Psoas muscle (tissue), 7 donors: ENCODE measurements at regions not wholly inside any gene's neighbourhood (a gene's known extent, or its start where the extent isn't known, plus 50 kb on each side); places are given as distances from the start of the nearest gene placed in this dataset.

ENCODE experiments used
- ATAC-seq, 4 donors: fragments of 200-7000 bp; cut with Tn5 transposase; one replicate each; pipeline ENCODE4 v1.9.1; 2020; ENCODE audit warnings: moderate library complexity in 3 of 4, mild to moderate bottlenecking in 2 of 4
- DNase-seq, 2 donors: peaks; one replicate each; pipeline ENCODE4 v3.0.0-alpha.2; 2020
- H3K27ac ChIP-seq: fragments of 200-600 bp; one replicate; pipeline ENCODE4 v1.8.0; 2022
- H3K27me3 ChIP-seq, 3 donors: fragments of 200-600 bp in 1 of 3; one replicate each; pipeline versions ENCODE4 v1.6.1 to v1.8.0; 2013 to 2022; ENCODE audit warnings: low read length in 2 of 3, mild to moderate bottlenecking in 2 of 3, moderate library complexity in 1 of 3; ENCODE audit not compliant: insufficient read depth in 3 of 3
- H3K36me3 ChIP-seq, 2 donors: fragments of 200-600 bp in 1 of 2; one replicate each; pipeline versions ENCODE4 v1.6.1 to v1.8.0; 2013 to 2022; ENCODE audit warnings: low read depth in 1 of 2, mild to moderate bottlenecking in 1 of 2, moderate library complexity in 1 of 2; ENCODE audit not compliant: insufficient read depth in 1 of 2
- H3K4me1 ChIP-seq: fragments of 200-600 bp; one replicate; pipeline ENCODE4 v1.8.0; 2022
- H3K4me3 ChIP-seq: fragments of 200-600 bp; one replicate; pipeline ENCODE4 v1.8.0; 2022; ENCODE audit warnings: mild to moderate bottlenecking
- H3K9me3 ChIP-seq: fragments of 200-600 bp; one replicate; pipeline ENCODE4 v1.8.0; 2022
- WGBS, 3 donors: extraction: QIAGEN DNeasy Blood & Tissue Kit; methylation state at CpG; one replicate each; pipeline versions ENCODE4 v1.1.6 to v1.1.7; 2013; 5-methylcytosine and 5-hydroxymethylcytosine counted together
- intact Hi-C, 2 donors: fragments of 100-400 bp; cut with DNase I; formaldehyde crosslinking; loops; one replicate each; pipeline versions ENCODE4 v1.11.0 to v1.14.2; 2022
- TF ChIP-seq, protein P1 (sequence below): fragments of 200-600 bp; IDR thresholded peaks from one replicate; pipeline ENCODE4 v1.8.0; 2022; ENCODE audit warnings: antibody characterized with exemption
- donor health status: healthy with polysubstance abuse.
- donor health status: DM: no; HTN: no; CAD: no; lungs with moderate emphysema.
- donor health status: Bipolar disorder and iron deficiency.
- donor health status: healthy.
- donor health status: DM: yes; HTN: yes; CAD: no.
- donor health status: DM: no; HTN: no; CAD: no.
- donor health status: DM: yes; HTN: yes; CAD: no.

DNA sequence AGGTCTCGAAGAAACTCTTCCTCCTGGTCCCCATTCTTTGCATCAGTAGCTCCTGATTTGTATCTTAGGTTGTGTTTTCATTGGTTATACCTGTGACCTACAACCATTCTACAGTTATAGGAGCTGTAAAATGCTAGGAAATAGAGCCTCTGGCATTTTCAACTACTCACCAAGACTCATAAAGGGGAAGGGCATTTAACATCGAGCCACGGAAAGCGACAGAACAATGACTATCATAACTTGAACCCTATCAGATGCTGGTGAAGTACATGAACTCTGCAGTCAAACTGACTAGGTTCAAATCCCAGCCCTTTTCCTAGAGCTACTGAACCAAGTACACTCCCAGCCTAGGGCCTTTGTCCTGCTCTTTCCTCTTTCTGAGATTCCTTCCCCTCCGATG lies 588.0 kb downstream of the SOX6 start:
- TF ChIP-seq, protein P1, sequence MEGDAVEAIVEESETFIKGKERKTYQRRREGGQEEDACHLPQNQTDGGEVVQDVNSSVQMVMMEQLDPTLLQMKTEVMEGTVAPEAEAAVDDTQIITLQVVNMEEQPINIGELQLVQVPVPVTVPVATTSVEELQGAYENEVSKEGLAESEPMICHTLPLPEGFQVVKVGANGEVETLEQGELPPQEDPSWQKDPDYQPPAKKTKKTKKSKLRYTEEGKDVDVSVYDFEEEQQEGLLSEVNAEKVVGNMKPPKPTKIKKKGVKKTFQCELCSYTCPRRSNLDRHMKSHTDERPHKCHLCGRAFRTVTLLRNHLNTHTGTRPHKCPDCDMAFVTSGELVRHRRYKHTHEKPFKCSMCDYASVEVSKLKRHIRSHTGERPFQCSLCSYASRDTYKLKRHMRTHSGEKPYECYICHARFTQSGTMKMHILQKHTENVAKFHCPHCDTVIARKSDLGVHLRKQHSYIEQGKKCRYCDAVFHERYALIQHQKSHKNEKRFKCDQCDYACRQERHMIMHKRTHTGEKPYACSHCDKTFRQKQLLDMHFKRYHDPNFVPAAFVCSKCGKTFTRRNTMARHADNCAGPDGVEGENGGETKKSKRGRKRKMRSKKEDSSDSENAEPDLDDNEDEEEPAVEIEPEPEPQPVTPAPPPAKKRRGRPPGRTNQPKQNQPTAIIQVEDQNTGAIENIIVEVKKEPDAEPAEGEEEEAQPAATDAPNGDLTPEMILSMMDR: no peak
- WGBS, 3 donors: 97 to 98% (median 98%) methylated on average over 5 of the region's 5 CpGs
- H3K9me3 ChIP-seq: no peaks in the 10 kb centered on the region
- H3K27me3 ChIP-seq: no peaks in the 10 kb centered on the region
- intact Hi-C loops: no loop called here
- no peaks in the 10 kb centered on the region for H3K36me3 ChIP-seq
- H3K4me1 ChIP-seq: no peaks in the 10 kb centered on the region
- no peak for ATAC-seq
- no peak for DNase-seq
- H3K27ac ChIP-seq: no peak overlapping the region
- H3K4me3 ChIP-seq: no peak overlapping the region

DNA sequence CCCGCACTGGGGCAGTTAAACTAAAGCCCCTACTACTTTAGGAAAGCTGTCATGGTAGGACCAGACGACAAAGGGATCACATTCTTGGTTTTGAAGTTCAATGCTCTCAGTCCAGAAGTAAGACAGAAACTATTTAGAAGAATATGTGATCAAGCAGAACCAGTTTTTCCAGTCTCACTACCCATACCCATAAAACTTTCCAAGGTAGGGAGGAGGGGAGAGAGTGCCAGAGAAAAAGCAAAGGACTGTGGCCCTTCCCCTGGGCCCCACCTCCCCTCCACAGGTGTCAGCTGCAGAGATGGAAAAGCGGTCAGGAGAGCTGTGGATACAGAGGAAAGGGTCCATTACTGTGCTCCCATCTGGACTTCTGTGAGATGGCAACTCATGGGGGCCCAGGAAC lies 587.1 kb downstream of the SOX6 start:
- intact Hi-C loops: no loop called here
- H3K9me3 ChIP-seq: no peaks in the 10 kb centered on the region
- no peak overlapping the region for H3K27ac ChIP-seq
- no peaks in the 10 kb centered on the region for H3K27me3 ChIP-seq
- no peaks in the 10 kb centered on the region for H3K36me3 ChIP-seq
- TF ChIP-seq, protein P1: no peak
- 95 to 98% (median 97%) methylated on average over 3 of the region's 3 CpGs for WGBS, 3 donors
- no peaks in the 10 kb centered on the region for H3K4me1 ChIP-seq
- no peak for ATAC-seq
- H3K4me3 ChIP-seq: no peak overlapping the region
- no peak for DNase-seq

DNA sequence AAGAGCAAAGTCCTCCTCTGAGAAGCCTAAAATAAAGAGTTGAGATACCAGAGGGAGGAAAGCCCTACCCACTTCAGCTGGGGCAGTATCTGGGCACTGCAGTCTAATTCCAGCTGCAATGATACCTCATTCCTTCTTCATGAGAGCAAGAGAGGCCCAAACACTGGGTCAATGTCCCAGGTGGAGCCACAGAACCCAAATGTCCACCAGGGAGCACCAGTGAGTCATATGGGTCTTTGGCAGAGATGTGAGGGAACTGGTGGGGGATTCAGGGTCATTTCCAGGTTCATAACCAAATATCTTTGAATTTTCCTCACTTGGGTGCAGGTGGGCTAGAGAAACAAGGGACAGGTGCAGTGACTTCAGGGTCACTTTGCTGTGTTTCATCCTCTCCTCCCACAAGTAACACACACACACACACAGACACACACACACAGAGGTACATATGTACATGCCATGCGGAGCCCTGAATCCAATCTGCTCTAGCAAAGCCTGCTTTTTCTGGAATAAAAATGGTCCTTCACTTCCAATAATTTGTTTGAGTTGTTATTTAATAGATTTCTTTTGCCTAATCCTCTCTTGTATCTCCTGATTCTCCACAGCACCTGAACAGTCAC lies 585.4 kb downstream of the SOX6 start:
- intact Hi-C loops: no loop called here
- peak in 3 of 4 donors; percentile 50 to 54 (median 50) for ATAC-seq
- Histone ChIP-seq H3K27ac (no peak overlapping the region), H3K36me3 (no peaks in the 10 kb centered on the region), H3K4me1 (peaks cover 9% of the 10 kb centered on the region), H3K9me3 (no peaks in the 10 kb centered on the region), H3K27me3 (no peaks in the 10 kb centered on the region), H3K4me3 (no peak overlapping the region)
- DNase-seq: peak in 1 of 2 donors; percentile 18
- TF ChIP-seq, protein P1: peak; percentile 57
- WGBS, 3 donors: 89 to 100% (median 100%) methylated on average over 1 of the region's 1 CpG

DNA sequence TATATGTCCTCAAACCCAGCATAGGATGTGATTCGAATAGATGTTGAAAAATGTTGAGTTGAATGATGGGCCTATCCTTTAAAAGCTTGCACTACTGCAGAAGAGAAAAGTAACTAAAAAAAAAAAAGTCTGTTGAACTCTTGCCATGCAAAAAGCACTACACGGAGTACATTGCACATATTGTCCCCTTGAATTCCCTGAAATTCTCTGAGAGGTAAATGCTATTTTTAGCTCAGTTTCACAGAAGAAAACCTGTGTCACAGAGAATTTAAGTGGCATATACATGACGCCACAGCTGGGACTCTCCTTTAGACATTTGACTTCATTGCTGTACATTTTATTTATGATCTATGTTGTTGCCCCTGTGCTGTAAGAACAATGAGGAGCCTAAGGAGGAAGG lies 583.8 kb downstream of the SOX6 start:
- Histone ChIP-seq H3K4me3 (no peak overlapping the region), H3K27ac (no peak overlapping the region), H3K27me3 (no peaks in the 10 kb centered on the region), H3K36me3 (no peaks in the 10 kb centered on the region), H3K9me3 (no peaks in the 10 kb centered on the region), H3K4me1 (peaks cover 9% of the 10 kb centered on the region)
- DNase-seq (no peak), ATAC-seq (no peak)
- intact Hi-C loops: no loop called here
- TF ChIP-seq, protein P1: no peak
- WGBS, 3 donors: 43 to 73% (median 50%) methylated on average over 3 of the region's 3 CpGs

DNA sequence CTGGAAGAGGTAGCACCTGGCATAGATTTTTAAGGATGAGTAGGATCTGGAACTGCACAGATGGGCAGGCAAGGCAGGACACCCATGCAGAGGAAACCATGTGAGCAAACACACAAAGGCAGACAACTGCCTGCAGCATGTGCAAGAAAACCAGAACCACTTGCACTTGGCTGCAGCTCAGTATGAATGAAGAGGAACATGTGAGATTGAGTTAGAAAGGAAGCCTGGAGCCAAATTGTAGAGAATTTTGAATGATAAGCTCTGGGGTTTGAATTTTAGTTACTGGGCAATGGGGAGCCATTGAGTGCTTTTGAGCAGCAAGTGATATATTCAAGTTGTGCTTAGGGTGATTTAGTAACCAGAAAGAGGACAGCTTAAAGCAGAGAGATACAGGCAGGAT lies 583.4 kb downstream of the SOX6 start:
- Histone ChIP-seq H3K27ac (no peak overlapping the region), H3K27me3 (no peaks in the 10 kb centered on the region), H3K9me3 (no peaks in the 10 kb centered on the region), H3K4me1 (peaks cover 9% of the 10 kb centered on the region), H3K4me3 (no peak overlapping the region), H3K36me3 (no peaks in the 10 kb centered on the region)
- ATAC-seq (no peak), DNase-seq (no peak)
- TF ChIP-seq, protein P1: no peak
- intact Hi-C loops: no loop called here
